GM23248 (cell line): ENCODE measurements at regions not wholly inside any gene's neighbourhood (a gene's known extent, or its start where the extent isn't known, plus 50 kb on each side); places are given as distances from the start of the nearest gene placed in this dataset. TPM values are rescaled to one million over a fixed set of nuclear protein-coding genes. Genes with fewer than 3 reads are reported as not detected.

ENCODE experiments used
- DNase-seq: peaks from one replicate; pipeline ENCODE4 v3.0.0-alpha.2; 2015
- H2AFZ ChIP-seq: fragments of 200-600 bp; sonication (generic); 2 replicates; pipeline ENCODE4 v1.6.1; 2016; ENCODE audit warnings: antibody characterized with exemption
- H3F3A ChIP-seq: fragments of 200-600 bp; sonication (generic); 2 replicates; pipeline ENCODE4 v1.6.1; 2016; ENCODE audit warnings: mild to moderate bottlenecking, antibody characterized with exemption, mixed run types; ENCODE audit not compliant: insufficient read depth
- H3K27ac ChIP-seq: fragments of 200-600 bp; sonication (generic); 2 replicates; pipeline ENCODE4 v1.5.1; 2016; ENCODE audit warnings: mild to moderate bottlenecking
- H3K27me3 ChIP-seq: fragments of 200-600 bp; sonication (generic); replicated peaks from 2 replicates; pipeline ENCODE4 v1.6.1; 2016; ENCODE audit warnings: mild to moderate bottlenecking; ENCODE audit not compliant: insufficient read depth
- H3K36me3 ChIP-seq: fragments of 200-600 bp; sonication (generic); 2 replicates; pipeline ENCODE4 v1.6.1; 2016; ENCODE audit warnings: low read depth, mild to moderate bottlenecking
- H3K4me1 ChIP-seq: fragments of 200-600 bp; sonication (generic); 2 replicates; pipeline ENCODE4 v1.6.1; 2016; ENCODE audit warnings: mild to moderate bottlenecking; ENCODE audit not compliant: insufficient read depth
- H3K4me2 ChIP-seq: fragments of 200-600 bp; sonication (generic); one replicate; pipeline ENCODE4 v1.6.1; 2016; ENCODE audit warnings: mild to moderate bottlenecking; ENCODE audit not compliant: unreplicated experiment
- H3K4me3 ChIP-seq: fragments of 200-600 bp; sonication (generic); 2 replicates; pipeline ENCODE4 v1.5.1; 2016; ENCODE audit warnings: mild to moderate bottlenecking
- H3K79me2 ChIP-seq: fragments of 200-600 bp; sonication (generic); 2 replicates; pipeline ENCODE4 v1.6.1; 2016; ENCODE audit warnings: mild to moderate bottlenecking; ENCODE audit not compliant: insufficient read depth
- H3K9ac ChIP-seq: fragments of 200-600 bp; sonication (generic); 2 replicates; pipeline ENCODE4 v1.6.1; 2016; ENCODE audit warnings: mild to moderate bottlenecking
- H3K9me2 ChIP-seq: fragments of 200-600 bp; sonication (generic); 2 replicates; pipeline ENCODE4 v1.6.1; 2016; ENCODE audit warnings: mixed run types, mild to moderate bottlenecking, moderate library complexity; ENCODE audit not compliant: insufficient read depth
- H3K9me3 ChIP-seq: fragments of 200-600 bp; sonication (generic); one replicate; pipeline ENCODE4 v1.6.1; 2017; ENCODE audit warnings: low read depth
- H4K20me1 ChIP-seq: fragments of 200-600 bp; sonication (generic); 2 replicates; pipeline ENCODE4 v1.6.0; 2016; ENCODE audit not compliant: insufficient read depth
- EZH2 ChIP-seq: fragments of 200-600 bp; sonication (generic); IDR thresholded peaks from 2 replicates; pipeline ENCODE4 v1.6.1; 2018; ENCODE audit warnings: antibody characterized with exemption, mild to moderate bottlenecking; ENCODE audit not compliant: insufficient read depth, poor library complexity, severe bottlenecking
- EZH2phosphoT487 ChIP-seq: fragments of 200-600 bp; sonication (generic); IDR thresholded peaks from 2 replicates; pipeline ENCODE4 v1.6.1; 2018; ENCODE audit warnings: antibody characterized with exemption, moderate library complexity, mild to moderate bottlenecking, low read depth; ENCODE audit not compliant: insufficient read depth
- WGBS, 2 experiments: methylation state at CpG; one replicate each; pipeline ENCODE4 v1.1.6; 2015 to 2017; ENCODE audit warnings: low lambda C conversion rate in 2 of 2, low coverage in 1 of 2; ENCODE audit errors: missing lambda C conversion rate in 2 of 2; 5-methylcytosine and 5-hydroxymethylcytosine counted together
- in situ Hi-C: fragments of 300-500 bp; cut with MboI; formaldehyde crosslinking; loops from 2 replicates; pipeline ENCODE4 v1.15.0; 2020
- small RNA-seq: library from RNA; depleted of rRNA; stranded (forward); fragments of <200 nt; gene quantifications from one replicate; pipeline ENCODE3, GENCODE V24; 2014; ENCODE audit warnings: low read depth, low replicate concordance

GRCh38 chr3:145981056-145981455 lies 179.9 kb downstream of the PLOD2 start:
- Histone ChIP-seq H3K9ac (no peak overlapping the region), H3K4me1 (no peaks in the 10 kb centered on the region), H3K79me2 (no peaks in the 10 kb centered on the region), H3K36me3 (0 out of 2 replicates have a peak, but pooled peaks cover 3% of the 10 kb centered on the region), H3F3A (no peaks in the 10 kb centered on the region), H2AFZ (no peak overlapping the region), H3K4me2 (no peak overlapping the region), H3K27ac (no peak overlapping the region), H3K9me2 (no peaks in the 10 kb centered on the region), H3K9me3 (no peaks in the 10 kb centered on the region), H3K27me3 (no peaks in the 10 kb centered on the region), H4K20me1 (no peaks in the 10 kb centered on the region), H3K4me3 (no peak overlapping the region)
- TF ChIP-seq EZH2phosphoT487 (no peak), EZH2 (no peak)
- no peak for DNase-seq
- WGBS, 2 experiments: 44 to 53% methylated on average over 2 of the region's 2 CpGs
- in situ Hi-C loops: no loop called here

- H3K36me3 ChIP-seq: 0 out of 2 replicates have a peak, but pooled peaks cover 3% of the 10 kb centered on the region
- WGBS, 2 experiments: 74 to 81% methylated on average over 4 of the region's 4 CpGs
- no peak overlapping the region for H3K4me2 ChIP-seq
- no peak for TF ChIP-seq EZH2
- no peak for TF ChIP-seq EZH2phosphoT487
- no peaks in the 10 kb centered on the region for H4K20me1 ChIP-seq
- no peaks in the 10 kb centered on the region for H3K9me3 ChIP-seq
- in situ Hi-C loops: no loop called here
- H3F3A ChIP-seq: no peaks in the 10 kb centered on the region
- no peaks in the 10 kb centered on the region for H3K9me2 ChIP-seq
- H2AFZ ChIP-seq: no peak overlapping the region
- H3K4me1 ChIP-seq: no peaks in the 10 kb centered on the region
- no peak overlapping the region for H3K4me3 ChIP-seq
- H3K27me3 ChIP-seq: no peaks in the 10 kb centered on the region
- DNase-seq: no peak
- no peak overlapping the region for H3K27ac ChIP-seq
- no peak overlapping the region for H3K9ac ChIP-seq
- H3K79me2 ChIP-seq: no peaks in the 10 kb centered on the region
These were observed 177.9 kb downstream of the PLOD2 start for GRCh38 chr3:145983101-145983500.

Small RNA genes lying in the stretch of these regions (small RNA-seq; reads per million reads assigned to genes)
- gene RNA5SP144: not detected
